MM.1S (cell line): ENCODE measurements at regions not wholly inside any gene's neighbourhood (a gene's known extent, or its start where the extent isn't known, plus 50 kb on each side); places are given as distances from the start of the nearest gene placed in this dataset.

Experiments
- DNase-seq: peaks from one replicate; pipeline ENCODE4 v3.0.0-alpha.2; 2015
- H2AFZ ChIP-seq: fragments of 300-600 bp; sonication (generic); 2 replicates; pipeline ENCODE4 v1.6.0; 2016; ENCODE audit warnings: antibody characterized with exemption, low read length
- H3F3A ChIP-seq: fragments of 300-600 bp; sonication (generic); 2 replicates; pipeline ENCODE4 v1.6.1; 2016; ENCODE audit warnings: mild to moderate bottlenecking, antibody characterized with exemption, low read length, moderate library complexity, mixed read lengths; ENCODE audit not compliant: insufficient read depth
- H3K27ac ChIP-seq: fragments of 300-600 bp; sonication (generic); 2 replicates; pipeline ENCODE4 v1.5.1; 2016; ENCODE audit warnings: mild to moderate bottlenecking, low read length
- H3K27me3 ChIP-seq: fragments of 300-600 bp; sonication (generic); replicated peaks from 2 replicates; pipeline ENCODE4 v1.6.0; 2016; ENCODE audit warnings: low read length; ENCODE audit not compliant: insufficient read depth
- H3K36me3 ChIP-seq: fragments of 300-600 bp; sonication (generic); replicated peaks from 2 replicates; pipeline ENCODE4 v1.6.1; 2016; ENCODE audit warnings: mild to moderate bottlenecking, low read length, mixed read lengths; ENCODE audit not compliant: insufficient read depth
- H3K4me1 ChIP-seq: fragments of 300-600 bp; sonication (generic); 2 replicates; pipeline ENCODE4 v1.6.1; 2016; ENCODE audit warnings: low read length, mixed read lengths
- H3K4me2 ChIP-seq: fragments of 300-600 bp; sonication (generic); 2 replicates; pipeline ENCODE4 v1.6.0; 2016; ENCODE audit warnings: low read depth, low read length
- H3K4me3 ChIP-seq: fragments of 300-600 bp; sonication (generic); 2 replicates; pipeline ENCODE4 v1.5.1; 2016; ENCODE audit warnings: low read length, mixed read lengths
- H3K79me2 ChIP-seq: fragments of 300-600 bp; sonication (generic); 2 replicates; pipeline ENCODE4 v1.6.1; 2016; ENCODE audit warnings: mixed run types, low read length, mixed read lengths
- H3K9ac ChIP-seq: fragments of 300-600 bp; sonication (generic); 2 replicates; pipeline ENCODE4 v1.6.1; 2016; ENCODE audit warnings: low read length, mixed read lengths
- H3K9me2 ChIP-seq: fragments of 300-600 bp; sonication (generic); replicated peaks from 2 replicates; pipeline ENCODE4 v1.6.1; 2016; ENCODE audit warnings: mild to moderate bottlenecking, low read length, mixed read lengths; ENCODE audit not compliant: insufficient read depth
- H3K9me3 ChIP-seq: fragments of 300-600 bp; sonication (generic); replicated peaks from 2 replicates; pipeline ENCODE4 v1.6.1; 2016; ENCODE audit warnings: mild to moderate bottlenecking, low read length, mixed read lengths; ENCODE audit not compliant: insufficient read depth
- H4K20me1 ChIP-seq: fragments of 300-600 bp; sonication (generic); 2 replicates; pipeline ENCODE4 v1.6.1; 2016; ENCODE audit warnings: mild to moderate bottlenecking, low read length, moderate library complexity, mixed read lengths; ENCODE audit not compliant: insufficient read depth
- CTCF ChIP-seq: fragments of 300-600 bp; sonication (generic); IDR thresholded peaks from 2 replicates; pipeline ENCODE4 v1.5.1; 2016; ENCODE audit warnings: antibody characterized with exemption, low read length, mixed read lengths
- EZH2 ChIP-seq: fragments of 300-600 bp; sonication (generic); optimal IDR thresholded peaks from 2 replicates; pipeline ENCODE3; 2017; ENCODE audit warnings: low read depth, mild to moderate bottlenecking, antibody characterized with exemption, low read length, mixed read lengths
- EZH2phosphoT487 ChIP-seq: fragments of 300-600 bp; sonication (generic); IDR thresholded peaks from 2 replicates; pipeline ENCODE4 v1.6.1; 2018; ENCODE audit warnings: antibody characterized with exemption, low read length

DNA sequence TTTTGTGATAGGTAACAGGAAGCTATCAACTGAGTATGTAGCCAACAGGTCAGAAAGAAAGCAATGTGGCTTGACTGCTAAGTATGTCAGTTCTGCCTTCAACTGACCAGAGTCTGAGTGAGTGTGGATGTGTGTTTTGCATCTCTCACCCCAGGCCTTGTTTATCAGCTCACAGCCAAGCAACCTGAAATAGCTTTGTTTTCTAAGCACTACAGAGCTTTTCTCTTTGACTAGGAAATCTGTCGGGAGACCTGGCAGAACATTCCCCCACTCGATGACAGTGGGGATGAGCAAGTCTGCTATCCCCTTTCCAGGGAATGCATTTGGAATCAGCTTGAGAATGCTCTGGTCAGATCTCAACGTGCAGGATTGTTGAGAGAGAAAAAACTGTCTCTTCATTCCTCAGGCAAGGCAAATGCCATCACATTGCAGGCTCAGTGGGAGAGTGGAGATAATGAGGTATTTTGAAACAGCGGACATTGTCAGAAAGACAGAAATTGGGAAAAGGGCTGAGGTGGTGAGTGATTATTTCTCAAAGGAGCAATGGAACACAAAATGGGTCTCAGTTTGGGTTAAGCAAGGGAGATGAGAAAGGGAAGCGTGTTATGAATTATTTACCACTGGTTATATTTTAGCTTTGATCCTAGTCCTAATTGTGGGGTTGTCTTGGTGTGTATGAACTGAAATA is 233.8 kb upstream of the PIK3C3 start:
- Histone ChIP-seq H3K79me2 (no peaks in the 10 kb centered on the region), H3F3A (no peaks in the 10 kb centered on the region), H3K36me3 (no peaks in the 10 kb centered on the region), H3K4me1 (no peaks in the 10 kb centered on the region), H3K9me3 (no peaks in the 10 kb centered on the region), H3K9ac (no peak overlapping the region), H3K27ac (no peak overlapping the region), H4K20me1 (no peaks in the 10 kb centered on the region), H2AFZ (no peak overlapping the region), H3K27me3 (no peaks in the 10 kb centered on the region), H3K9me2 (no peaks in the 10 kb centered on the region), H3K4me2 (no peak overlapping the region), H3K4me3 (no peak overlapping the region)
- TF ChIP-seq EZH2phosphoT487 = no peak
- no peak for TF ChIP-seq CTCF
- no peak for TF ChIP-seq EZH2
- no peak for DNase-seq

DNA sequence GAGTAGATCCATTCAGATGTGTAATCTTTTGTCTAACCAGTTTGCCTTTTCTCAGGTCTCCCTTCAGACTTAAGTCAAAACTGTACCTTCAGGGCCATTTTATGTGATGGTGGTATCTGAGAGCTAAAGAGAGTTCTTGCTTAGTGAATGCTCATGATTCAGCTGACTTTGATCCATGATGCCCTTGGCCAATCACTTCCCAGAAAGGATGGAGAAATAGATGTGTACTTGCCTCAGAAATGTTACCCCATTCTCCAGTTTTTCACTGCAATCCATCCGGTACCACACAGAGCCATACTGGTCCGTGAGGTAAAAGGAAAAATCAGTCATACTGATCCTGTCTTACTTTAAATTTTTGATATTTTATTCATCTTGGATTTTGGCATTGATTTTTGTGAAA is 234.8 kb upstream of the PIK3C3 start:
- Histone ChIP-seq H3K36me3 (no peaks in the 10 kb centered on the region), H3K9ac (no peak overlapping the region), H3K27me3 (no peaks in the 10 kb centered on the region), H3K9me2 (no peaks in the 10 kb centered on the region), H3K4me1 (no peaks in the 10 kb centered on the region), H3K79me2 (no peaks in the 10 kb centered on the region), H3K4me2 (no peak overlapping the region), H2AFZ (no peak overlapping the region), H3K9me3 (no peaks in the 10 kb centered on the region), H3K27ac (no peak overlapping the region), H3K4me3 (no peak overlapping the region), H3F3A (no peaks in the 10 kb centered on the region), H4K20me1 (no peaks in the 10 kb centered on the region)
- TF ChIP-seq EZH2phosphoT487 (no peak), EZH2 (no peak), CTCF (no peak)
- DNase-seq = no peak

DNA sequence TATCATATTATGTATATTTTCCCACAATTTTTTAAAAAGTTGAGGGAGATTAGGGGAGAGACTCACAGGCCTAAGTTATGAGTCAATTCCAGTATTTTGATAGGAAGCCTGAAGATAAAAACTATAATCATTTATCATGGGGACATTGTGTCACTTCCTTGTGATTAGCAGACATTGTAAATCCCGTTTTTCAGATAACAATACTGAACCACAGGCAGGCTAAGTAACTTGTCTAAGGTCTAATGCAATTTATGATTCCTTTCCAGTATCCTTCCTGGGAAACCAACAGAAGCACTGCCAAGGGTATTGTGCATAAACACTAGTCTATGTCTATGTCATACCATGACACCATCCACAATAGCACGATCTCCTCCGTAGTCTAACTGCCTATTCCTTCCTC is 235.2 kb upstream of the PIK3C3 start:
- no peak for TF ChIP-seq EZH2phosphoT487
- no peak overlapping the region for H2AFZ ChIP-seq
- DNase-seq = no peak

DNA sequence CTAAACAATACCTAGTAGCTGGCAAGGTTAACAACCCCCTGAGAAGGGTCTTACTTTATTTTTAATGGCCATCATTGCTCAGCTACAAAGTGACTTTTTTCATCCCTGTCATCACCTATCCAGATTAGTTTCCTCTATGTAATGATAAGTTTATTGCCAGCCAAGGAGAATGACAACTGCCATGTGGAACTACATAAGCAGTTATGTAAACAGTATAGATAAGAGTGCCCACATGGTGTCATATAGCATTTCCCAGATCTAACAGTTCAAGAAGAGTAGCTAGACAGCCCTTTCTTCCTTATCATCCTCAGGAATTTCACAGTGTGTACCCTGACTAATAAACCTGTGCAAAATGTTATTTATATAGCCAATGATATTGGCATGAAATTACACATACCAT is 240.2 kb upstream of the PIK3C3 start:
- Histone ChIP-seq H3K4me2 (no peak overlapping the region), H3K9ac (no peak overlapping the region), H3K79me2 (no peaks in the 10 kb centered on the region), H4K20me1 (no peaks in the 10 kb centered on the region), H3K4me3 (no peak overlapping the region), H3K4me1 (no peaks in the 10 kb centered on the region), H3K9me3 (no peaks in the 10 kb centered on the region), H2AFZ (no peak overlapping the region), H3K36me3 (no peaks in the 10 kb centered on the region), H3K9me2 (no peaks in the 10 kb centered on the region), H3K27me3 (no peaks in the 10 kb centered on the region), H3F3A (no peaks in the 10 kb centered on the region), H3K27ac (no peak overlapping the region)
- TF ChIP-seq EZH2 (no peak), EZH2phosphoT487 (no peak), CTCF (no peak)
- no peak for DNase-seq

More for the DNA sequence above, 235.2 kb upstream of the PIK3C3 start:
- Histone ChIP-seq H3K4me2 (no peak overlapping the region), H3K4me3 (no peak overlapping the region), H3K79me2 (no peaks in the 10 kb centered on the region), H3K9ac (no peak overlapping the region), H3K9me2 (no peaks in the 10 kb centered on the region), H3K9me3 (no peaks in the 10 kb centered on the region), H3K27ac (no peak overlapping the region), H3F3A (no peaks in the 10 kb centered on the region), H3K27me3 (no peaks in the 10 kb centered on the region), H3K36me3 (no peaks in the 10 kb centered on the region), H3K4me1 (no peaks in the 10 kb centered on the region), H4K20me1 (no peaks in the 10 kb centered on the region)
